Uterus (tissue), 3 donors: ENCODE measurements at regions not wholly inside any gene's neighbourhood (a gene's known extent, or its start where the extent isn't known, plus 50 kb on each side); places are given as distances from the start of the nearest gene placed in this dataset.

ENCODE experiments used
- DNase-seq, 2 donors: peaks; one replicate each; pipeline ENCODE4 v3.0.0-alpha.2; 2019 to 2020
- H3K27ac ChIP-seq, 2 donors: fragments of 200-600 bp; sonication (generic); 1 replicate in 1 of 2; 2 replicates in 1 of 2; pipeline ENCODE4 v1.5.1; 2016 to 2018
- H3K27me3 ChIP-seq, 2 donors: fragments of 200-600 bp; sonication (generic); one replicate each; pipeline ENCODE4 v1.5.1; 2018 to 2019; ENCODE audit warnings: control low read depth in 1 of 2
- H3K36me3 ChIP-seq, 2 donors: fragments of 200-600 bp; sonication (generic); one replicate each; pipeline ENCODE4 v1.5.1; 2019; ENCODE audit warnings: control low read depth in 1 of 2
- H3K4me1 ChIP-seq, 2 donors: fragments of 200-600 bp; sonication (generic); one replicate each; pipeline ENCODE4 v1.5.1; 2018 to 2019; ENCODE audit warnings: control low read depth in 1 of 2
- H3K4me3 ChIP-seq, 2 donors: fragments of 200-600 bp; sonication (generic); 1 replicate in 1 of 2; 2 replicates in 1 of 2; pipeline ENCODE4 v1.5.1; 2018 to 2019; ENCODE audit warnings: mild to moderate bottlenecking in 1 of 2
- H3K9me3 ChIP-seq, 2 donors: fragments of 200-600 bp; sonication (generic); one replicate each; pipeline ENCODE4 v1.5.1; 2019; ENCODE audit warnings: control low read depth in 1 of 2
- CTCF ChIP-seq, 4 experiments: fragments of 200-600 bp in 2 of 4; fragments of 450-650 bp in 2 of 4; sonication (generic) in 2 of 4; IDR thresholded peaks; one replicate each; pipeline ENCODE4 v1.5.1; 2016 to 2019; ENCODE audit warnings: antibody characterized with exemption in 4 of 4, mild to moderate bottlenecking in 2 of 4, moderate library complexity in 1 of 4
- POLR2A ChIP-seq, 2 donors: fragments of 450-650 bp; IDR thresholded peaks; one replicate each; pipeline ENCODE4 v1.6.1; 2016; ENCODE audit warnings: antibody characterized with exemption in 2 of 2, mild to moderate bottlenecking in 1 of 2, moderate library complexity in 1 of 2
- intact Hi-C: fragments of 100-400 bp; cut with DNase I; formaldehyde crosslinking; loops from one replicate; pipeline ENCODE4 v1.15.1; 2023; ENCODE audit warnings: low total_unique reads
- donor health status: DM: yes; HTN: yes; CAD: no.

GRCh38 chr12:108401964-108402363, 62.9 kb upstream of the CMKLR1 start:
- no peaks in the 10 kb centered on the region for H3K27me3 ChIP-seq
- H3K9me3 ChIP-seq: no peaks in the 10 kb centered on the region
- no peaks in the 10 kb centered on the region for H3K4me1 ChIP-seq
- no peaks in the 10 kb centered on the region for H3K36me3 ChIP-seq
- no peak overlapping the region for H3K4me3 ChIP-seq
- H3K27ac ChIP-seq: no peak overlapping the region
- no peak for DNase-seq
- TF ChIP-seq CTCF (IDR thresholded peaks at IDR 0.05): no peak
- TF ChIP-seq POLR2A (IDR thresholded peaks at IDR 0.05): no peak
- intact Hi-C loops: no loop called here

- TF ChIP-seq POLR2A (IDR thresholded peaks at IDR 0.05) (no peak), CTCF (IDR thresholded peaks at IDR 0.05) (no peak)
- Histone ChIP-seq H3K4me1 (no peaks in the 10 kb centered on the region), H3K4me3 (no peak overlapping the region), H3K27ac (no peak overlapping the region), H3K9me3 (no peaks in the 10 kb centered on the region), H3K36me3 (no peaks in the 10 kb centered on the region), H3K27me3 (no peaks in the 10 kb centered on the region)
- no peak for DNase-seq
- intact Hi-C loops: no loop called here
Measured at GRCh38 chr12:108400900-108401480, 61.9 kb upstream of the CMKLR1 start.

GRCh38 chr12:108400481-108400880, 61.4 kb upstream of the CMKLR1 start:
- Histone ChIP-seq H3K27ac (no peak overlapping the region), H3K4me3 (no peak overlapping the region), H3K9me3 (no peaks in the 10 kb centered on the region), H3K27me3 (no peaks in the 10 kb centered on the region), H3K36me3 (no peaks in the 10 kb centered on the region), H3K4me1 (no peaks in the 10 kb centered on the region)
- intact Hi-C loops: no loop called here
- no peak for TF ChIP-seq POLR2A (IDR thresholded peaks at IDR 0.05)
- TF ChIP-seq CTCF (IDR thresholded peaks at IDR 0.05): no peak
- no peak for DNase-seq

- no peak overlapping the region for H3K27ac ChIP-seq
- DNase-seq: no peak
- intact Hi-C loops: no loop called here
Measured at GRCh38 chr12:108400056-108400455, 60.9 kb upstream of the CMKLR1 start.

GRCh38 chr12:108399514-108399913, 60.4 kb upstream of the CMKLR1 start:
- intact Hi-C loops: no loop called here
- Histone ChIP-seq H3K27me3 (no peaks in the 10 kb centered on the region), H3K27ac (no peak overlapping the region), H3K4me3 (no peak overlapping the region), H3K9me3 (no peaks in the 10 kb centered on the region), H3K36me3 (no peaks in the 10 kb centered on the region), H3K4me1 (no peaks in the 10 kb centered on the region)
- TF ChIP-seq POLR2A (IDR thresholded peaks at IDR 0.05): no peak
- no peak for TF ChIP-seq CTCF (IDR thresholded peaks at IDR 0.05)
- peak; percentile 65 to 67 for DNase-seq

More at GRCh38 chr12:108400056-108400455, 60.9 kb upstream of the CMKLR1 start:
- Histone ChIP-seq H3K27me3 (no peaks in the 10 kb centered on the region), H3K36me3 (no peaks in the 10 kb centered on the region), H3K4me1 (no peaks in the 10 kb centered on the region), H3K4me3 (no peak overlapping the region), H3K9me3 (no peaks in the 10 kb centered on the region)
- no peak for TF ChIP-seq CTCF (IDR thresholded peaks at IDR 0.05)
- no peak for TF ChIP-seq POLR2A (IDR thresholded peaks at IDR 0.05)
